MM.1S (cell line): ENCODE measurements at regions not wholly inside any gene's neighbourhood (a gene's known extent, or its start where the extent isn't known, plus 50 kb on each side); places are given as distances from the start of the nearest gene placed in this dataset.

ENCODE experiments used
- CTCF ChIP-seq: fragments of 300-600 bp; sonication (generic); IDR thresholded peaks from 2 replicates; pipeline ENCODE4 v1.5.1; 2016; ENCODE audit warnings: antibody characterized with exemption, low read length, mixed read lengths
- EZH2 ChIP-seq: fragments of 300-600 bp; sonication (generic); optimal IDR thresholded peaks from 2 replicates; pipeline ENCODE3; 2017; ENCODE audit warnings: low read depth, mild to moderate bottlenecking, antibody characterized with exemption, low read length, mixed read lengths
- EZH2phosphoT487 ChIP-seq: fragments of 300-600 bp; sonication (generic); IDR thresholded peaks from 2 replicates; pipeline ENCODE4 v1.6.1; 2018; ENCODE audit warnings: antibody characterized with exemption, low read length

- TF ChIP-seq EZH2phosphoT487 (no peak), CTCF (no peak), EZH2 (no peak)
Observed at GRCh38 chr18:60292186-60292585, 80.4 kb downstream of the MC4R start.
